GM20000 (cell line): ENCODE measurements at regions not wholly inside any gene's neighbourhood (a gene's known extent, or its start where the extent isn't known, plus 50 kb on each side); places are given as distances from the start of the nearest gene placed in this dataset.

ENCODE experiments used
- DNase-seq: peaks from one replicate; pipeline ENCODE4 v3.0.0; 2012; ENCODE audit warnings: low spot score
- CTCF ChIP-seq: IDR thresholded peaks from 2 replicates; pipeline ENCODE4 v1.5.1; 2012; ENCODE audit warnings: mild to moderate bottlenecking, control low read depth; ENCODE audit errors: extremely low read depth, missing control alignments

DNA sequence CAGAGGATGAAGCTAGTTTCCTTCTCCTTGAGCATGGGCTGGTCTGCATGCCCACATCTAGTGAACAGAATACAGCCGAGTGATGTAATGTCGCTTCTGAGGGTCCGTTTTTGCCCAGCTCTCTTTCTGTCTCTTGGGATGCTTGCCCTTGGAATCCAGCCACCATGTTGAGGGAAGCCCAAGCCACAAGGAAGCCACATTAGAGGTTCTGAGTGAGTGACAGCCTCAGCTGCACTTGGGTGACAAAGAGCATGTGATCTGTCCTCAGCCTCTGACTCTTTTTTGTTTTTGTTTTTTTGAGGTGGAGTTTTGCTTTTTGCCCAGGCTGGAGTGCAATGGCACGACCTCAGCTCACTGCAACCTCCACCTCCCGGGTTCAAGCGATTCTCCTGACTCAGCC lies 100.6 kb upstream of the SALL4 start:
- TF ChIP-seq CTCF, result no peak
- no peak for DNase-seq

- TF ChIP-seq CTCF, result no peak
- no peak for DNase-seq
Observed at GRCh38 chr20:51900443-51900842, 98.1 kb upstream of the SALL4 start.

DNA sequence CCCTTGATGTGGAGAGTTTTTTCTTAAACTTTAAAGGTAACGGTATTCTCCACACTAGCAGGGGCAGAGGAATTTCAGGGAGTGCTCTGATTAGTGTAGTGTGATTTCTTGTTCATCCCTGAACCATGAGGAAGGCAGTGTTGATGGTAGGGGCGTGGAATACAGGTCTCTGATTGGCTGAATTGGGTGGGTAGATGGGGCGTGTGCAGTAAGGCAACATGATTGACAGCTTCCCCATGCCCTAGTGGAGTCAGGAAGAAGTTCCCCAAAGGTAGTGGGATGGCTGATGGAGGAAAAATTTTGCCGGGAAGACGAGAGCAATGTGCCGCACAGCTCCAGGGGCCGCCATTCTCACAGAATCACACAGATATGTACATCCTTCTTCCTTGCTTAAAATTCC lies 97.4 kb upstream of the SALL4 start:
- no peak for DNase-seq

DNA sequence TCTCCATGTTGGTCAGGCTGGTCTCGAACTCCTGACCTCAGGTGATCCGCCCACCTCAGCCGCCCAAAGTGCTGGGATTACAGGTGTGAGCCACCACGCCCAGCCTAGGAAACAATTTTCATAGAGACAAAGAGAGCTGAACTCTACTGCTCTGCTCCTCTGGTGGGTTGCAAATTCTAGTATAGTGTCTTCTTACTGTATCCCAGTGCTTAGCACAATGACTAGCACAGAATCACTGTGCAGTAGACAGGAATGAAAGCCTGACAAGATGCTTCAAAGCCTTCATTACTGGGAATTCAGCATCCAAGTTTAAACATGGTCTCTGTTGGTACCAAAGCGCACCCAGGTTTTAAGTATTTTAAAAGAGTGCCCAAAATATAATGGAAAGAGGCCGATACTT lies 96.5 kb upstream of the SALL4 start:
- TF ChIP-seq CTCF, result no peak
- DNase-seq, result no peak

More for the DNA sequence above, 97.4 kb upstream of the SALL4 start:
- TF ChIP-seq CTCF, result no peak

- DNase-seq, result no peak
- TF ChIP-seq CTCF, result no peak
Observed at GRCh38 chr20:51894619-51895018, 92.3 kb upstream of the SALL4 start.

- TF ChIP-seq CTCF, result no peak
- DNase-seq, result no peak
Observed at GRCh38 chr20:51894201-51894600, 91.9 kb upstream of the SALL4 start.

GRCh38 chr20:51893723-51894122 lies 91.4 kb upstream of the SALL4 start:
- DNase-seq, result no peak
- no peak for TF ChIP-seq CTCF
